ENCODE measurements at regions not wholly inside any gene's neighbourhood (a gene's known extent, or its start where the extent isn't known, plus 50 kb on each side); places are given as distances from the start of the nearest gene placed in this dataset.
"Not testable (repeated sequence)": the region's sequence is repeated elsewhere in the genome, so short reads cannot be mapped to it uniquely, and the experiment has no call there.

DNA sequence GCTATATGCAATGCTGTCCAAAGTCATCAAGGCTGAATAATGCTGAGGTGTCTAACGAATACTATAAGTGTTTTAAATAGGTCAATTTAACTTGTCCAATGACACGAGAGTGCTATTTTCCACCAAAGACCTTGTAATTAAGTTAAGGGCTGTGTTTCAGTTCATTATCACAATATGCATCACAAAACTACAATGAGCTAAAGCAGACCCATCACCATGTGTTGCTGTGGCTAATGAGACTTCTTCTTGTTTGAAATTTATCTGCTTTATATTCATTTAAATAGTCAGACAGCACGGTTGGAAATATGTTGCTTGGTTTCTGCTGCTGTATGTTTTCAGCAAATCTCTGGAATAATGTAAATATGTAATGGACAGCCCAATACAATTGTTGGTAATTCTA lies 292.5 kb upstream of the VSTM2A start:
- H3K27ac Mint-ChIP-seq = no peak overlapping the region
- H3K4me1 Mint-ChIP-seq = no peaks in the 10 kb centered on the region
- no peak for DNase-seq (ENCODE audit: low spot score in 2 of 2)
- H3K9me3 Mint-ChIP-seq = peaks cover 2% of the 10 kb centered on the region
- no peak overlapping the region for H3K4me3 Mint-ChIP-seq
- no peaks in the 10 kb centered on the region for H3K27me3 Mint-ChIP-seq
- no peak for ATAC-seq (ENCODE audit: low read depth)
- H3K36me3 Mint-ChIP-seq = no peaks in the 10 kb centered on the region

DNA sequence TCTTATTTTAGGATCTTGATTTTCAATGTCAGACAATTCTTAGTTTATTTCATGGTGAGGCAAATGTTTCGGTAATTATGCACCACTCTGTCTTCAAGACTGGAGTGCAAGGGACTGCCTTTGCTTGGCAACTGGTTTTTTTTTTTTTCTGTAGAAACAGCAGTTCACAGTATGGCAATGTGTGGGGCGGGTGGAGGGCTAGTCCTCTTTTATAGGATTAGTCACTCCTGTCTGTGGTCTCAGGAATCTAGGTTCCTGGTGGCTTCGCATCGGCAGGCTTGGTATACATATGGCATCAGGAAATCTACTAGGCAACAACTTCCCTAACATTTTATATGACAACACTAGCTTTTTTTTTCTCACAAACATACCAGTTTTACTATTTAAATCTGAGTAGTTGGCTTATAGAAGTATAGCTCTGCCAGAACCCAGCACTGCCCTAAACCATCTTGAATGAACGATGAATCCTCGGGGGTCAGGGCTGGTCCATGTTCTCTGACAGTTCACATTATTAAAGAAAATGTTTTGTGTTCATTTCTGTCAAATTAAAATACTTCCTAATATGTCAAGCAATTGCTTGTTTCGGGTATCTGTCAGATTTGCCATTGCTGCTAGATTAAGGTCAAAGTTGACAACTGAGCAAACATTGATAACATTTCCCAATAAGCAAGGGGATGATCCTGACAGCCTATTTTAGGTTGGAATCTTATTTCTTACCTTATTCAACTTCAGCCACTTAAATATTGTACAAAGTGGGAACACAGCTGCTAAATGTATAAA lies 289.7 kb upstream of the VSTM2A start:
- no peak for ATAC-seq (ENCODE audit: low read depth)
- peaks cover 2% of the 10 kb centered on the region for H3K9me3 Mint-ChIP-seq
- H3K27ac Mint-ChIP-seq = no peak overlapping the region
- no peaks in the 10 kb centered on the region for H3K27me3 Mint-ChIP-seq
- no peak for DNase-seq (ENCODE audit: low spot score in 2 of 2)
- H3K36me3 Mint-ChIP-seq = no peaks in the 10 kb centered on the region
- H3K4me3 Mint-ChIP-seq = no peak overlapping the region
- no peaks in the 10 kb centered on the region for H3K4me1 Mint-ChIP-seq

DNA sequence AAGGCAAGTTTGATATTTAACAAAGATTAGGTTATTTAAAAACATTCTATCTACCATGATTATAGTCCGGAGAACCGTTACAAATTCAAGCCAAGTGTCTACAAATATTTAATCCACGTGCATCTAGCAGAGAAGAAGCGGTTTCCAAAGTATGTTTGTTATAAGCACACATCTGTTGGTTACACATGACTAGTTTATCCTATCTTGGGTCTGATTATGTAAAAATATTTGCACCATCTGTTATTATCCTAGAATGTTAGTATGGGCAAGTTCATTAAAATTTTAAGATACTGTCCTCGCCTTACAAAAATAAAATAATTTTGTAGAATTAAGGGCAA lies 289.2 kb upstream of the VSTM2A start:
- Mint-ChIP-seq H3K4me1 (no peaks in the 10 kb centered on the region), H3K27me3 (no peaks in the 10 kb centered on the region), H3K27ac (no peak overlapping the region), H3K9me3 (peaks cover 2% of the 10 kb centered on the region), H3K4me3 (no peak overlapping the region), H3K36me3 (no peaks in the 10 kb centered on the region)
- ATAC-seq (ENCODE audit: low read depth) (no peak), DNase-seq (ENCODE audit: low spot score in 2 of 2) (no peak)

- no peaks in the 10 kb centered on the region for H3K36me3 Mint-ChIP-seq
- peaks cover 2% of the 10 kb centered on the region for H3K9me3 Mint-ChIP-seq
- no peak for ATAC-seq (ENCODE audit: low read depth)
- H3K4me3 Mint-ChIP-seq = no peak overlapping the region
- no peaks in the 10 kb centered on the region for H3K27me3 Mint-ChIP-seq
- DNase-seq (ENCODE audit: low spot score in 2 of 2) = no peak
- H3K27ac Mint-ChIP-seq = no peak overlapping the region
- no peaks in the 10 kb centered on the region for H3K4me1 Mint-ChIP-seq
These were observed 286.9 kb upstream of the VSTM2A start for GRCh38 chr7:54255242-54255641.

- H3K27ac Mint-ChIP-seq = no peak overlapping the region
- ATAC-seq (ENCODE audit: low read depth) (no peak), DNase-seq (ENCODE audit: low spot score in 2 of 2) (no peak)
- H3K4me3 Mint-ChIP-seq = no peak overlapping the region
- no peaks in the 10 kb centered on the region for H3K4me1 Mint-ChIP-seq
- H3K36me3 Mint-ChIP-seq = no peaks in the 10 kb centered on the region
- H3K9me3 Mint-ChIP-seq = peaks cover 5% of the 10 kb centered on the region
- H3K27me3 Mint-ChIP-seq = no peaks in the 10 kb centered on the region
These were observed 283.0 kb upstream of the VSTM2A start for GRCh38 chr7:54259185-54259584.

GRCh38 chr7:54260941-54261371 lies 281.2 kb upstream of the VSTM2A start:
- Mint-ChIP-seq H3K36me3 (no peaks in the 10 kb centered on the region), H3K27me3 (no peaks in the 10 kb centered on the region), H3K27ac (peak overlapping the region; percentile 32), H3K4me1 (no peaks in the 10 kb centered on the region), H3K9me3 (peaks cover 8% of the 10 kb centered on the region), H3K4me3 (no peak overlapping the region)
- DNase-seq (ENCODE audit: low spot score in 2 of 2) = no peak
- ATAC-seq (ENCODE audit: low read depth) = no peak

GRCh38 chr7:54278847-54279246 lies 263.3 kb upstream of the VSTM2A start:
- H3K4me1 Mint-ChIP-seq = no peaks in the 10 kb centered on the region
- H3K36me3 Mint-ChIP-seq = no peaks in the 10 kb centered on the region
- no peaks in the 10 kb centered on the region for H3K27me3 Mint-ChIP-seq
- H3K27ac Mint-ChIP-seq = no peak overlapping the region
- peaks cover 10% of the 10 kb centered on the region for H3K9me3 Mint-ChIP-seq
- ATAC-seq (ENCODE audit: low read depth) (no peak), DNase-seq (ENCODE audit: low spot score in 2 of 2) (no peak)
- H3K4me3 Mint-ChIP-seq = no peak overlapping the region

DNA sequence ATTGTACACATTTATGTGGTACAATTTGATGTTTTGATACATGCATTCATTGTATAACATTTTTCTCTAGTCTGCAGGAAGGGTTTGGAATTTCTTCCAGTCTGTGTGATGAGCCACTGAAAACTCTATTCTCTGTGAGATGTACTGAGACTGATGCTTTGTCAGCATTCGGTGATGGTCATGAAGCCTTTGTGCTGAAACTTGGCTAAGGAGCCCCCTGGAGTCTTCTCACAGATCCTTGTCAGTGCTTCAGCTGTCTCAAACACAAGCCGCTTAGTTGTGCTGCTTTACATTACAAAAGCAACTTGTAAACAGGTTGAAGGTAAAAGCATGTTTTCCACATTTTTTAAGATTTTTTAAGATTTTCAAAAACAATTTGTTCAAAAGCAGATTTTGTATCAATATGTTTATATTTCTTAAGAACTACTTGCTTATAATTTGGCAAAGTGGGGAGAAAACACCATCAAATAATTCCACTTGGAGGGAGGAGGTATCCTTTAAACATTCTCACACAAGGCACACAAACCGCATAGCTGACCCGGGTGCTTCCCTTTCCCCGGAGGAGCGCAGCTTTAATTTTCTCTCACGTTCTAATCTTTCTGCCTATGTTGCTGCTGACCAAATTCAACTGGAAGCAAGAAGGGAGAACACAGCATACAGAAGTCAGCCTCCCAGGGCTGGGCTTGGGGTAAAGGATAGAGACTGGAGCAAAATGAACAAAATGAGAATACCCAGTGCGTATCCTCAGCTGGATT lies 249.8 kb upstream of the VSTM2A start:
- H3K36me3 Mint-ChIP-seq = no peaks in the 10 kb centered on the region
- no peaks in the 10 kb centered on the region for H3K27me3 Mint-ChIP-seq
- H3K27ac Mint-ChIP-seq = no peak overlapping the region
- no peak for DNase-seq (ENCODE audit: low spot score in 2 of 2)
- H3K9me3 Mint-ChIP-seq = peaks cover 5% of the 10 kb centered on the region
- H3K4me1 Mint-ChIP-seq = no peaks in the 10 kb centered on the region
- no peak for ATAC-seq (ENCODE audit: low read depth)
- no peak overlapping the region for H3K4me3 Mint-ChIP-seq

DNA sequence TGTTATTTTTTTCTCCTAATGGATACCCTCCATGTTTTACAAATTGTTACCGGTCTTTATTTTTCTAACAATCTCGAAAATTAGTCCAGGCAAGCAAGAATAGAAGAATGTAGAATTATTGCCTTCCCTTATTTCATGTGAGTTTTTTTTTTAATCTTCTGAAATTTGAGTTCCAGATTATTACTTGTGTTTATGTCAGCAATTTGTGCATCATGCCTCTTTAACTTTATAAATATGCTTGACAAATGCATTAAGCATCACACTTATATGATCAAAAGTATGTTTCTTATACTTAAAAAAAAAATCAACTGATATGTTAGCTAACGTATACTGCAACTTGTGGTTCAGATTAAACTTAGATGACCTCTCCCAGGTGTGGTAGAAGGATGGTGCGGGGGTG lies 242.7 kb upstream of the VSTM2A start:
- no peaks in the 10 kb centered on the region for H3K27me3 Mint-ChIP-seq
- H3K9me3 Mint-ChIP-seq = peaks cover 5% of the 10 kb centered on the region
- H3K4me3 Mint-ChIP-seq = no peak overlapping the region
- ATAC-seq (ENCODE audit: low read depth) = no peak
- H3K4me1 Mint-ChIP-seq = no peaks in the 10 kb centered on the region
- no peak for DNase-seq (ENCODE audit: low spot score in 2 of 2)
- H3K36me3 Mint-ChIP-seq = no peaks in the 10 kb centered on the region
- H3K27ac Mint-ChIP-seq = no peak overlapping the region

- not testable (repeated sequence) for ATAC-seq (ENCODE audit: low read depth); H3K36me3 Mint-ChIP-seq; H3K4me3 Mint-ChIP-seq; H3K27me3 Mint-ChIP-seq; H3K9me3 Mint-ChIP-seq; H3K4me1 Mint-ChIP-seq; H3K27ac Mint-ChIP-seq; DNase-seq (ENCODE audit: low spot score in 2 of 2)
These were observed 226.2 kb upstream of the VSTM2A start for GRCh38 chr7:54315955-54316354.

GRCh38 chr7:54326592-54327167 lies 215.5 kb upstream of the VSTM2A start:
- no peaks in the 10 kb centered on the region for H3K36me3 Mint-ChIP-seq
- DNase-seq (ENCODE audit: low spot score in 2 of 2) (no peak), ATAC-seq (ENCODE audit: low read depth) (no peak)
- H3K27ac Mint-ChIP-seq = no peak overlapping the region
- peaks cover 7% of the 10 kb centered on the region for H3K9me3 Mint-ChIP-seq
- no peak overlapping the region for H3K4me3 Mint-ChIP-seq
- H3K27me3 Mint-ChIP-seq = no peaks in the 10 kb centered on the region
- no peaks in the 10 kb centered on the region for H3K4me1 Mint-ChIP-seq

GRCh38 chr7:54330216-54330800 lies 211.9 kb upstream of the VSTM2A start:
- Mint-ChIP-seq H3K27me3 (no peaks in the 10 kb centered on the region), H3K4me3 (no peak overlapping the region), H3K27ac (no peak overlapping the region), H3K36me3 (no peaks in the 10 kb centered on the region), H3K4me1 (no peaks in the 10 kb centered on the region), H3K9me3 (peaks cover 3% of the 10 kb centered on the region)
- DNase-seq (ENCODE audit: low spot score in 2 of 2) (no peak), ATAC-seq (ENCODE audit: low read depth) (no peak)

GRCh38 chr7:54331311-54331710 lies 210.9 kb upstream of the VSTM2A start:
- ATAC-seq (ENCODE audit: low read depth) (no peak), DNase-seq (ENCODE audit: low spot score in 2 of 2) (no peak)
- Mint-ChIP-seq H3K4me3 (no peak overlapping the region), H3K9me3 (peaks cover 5% of the 10 kb centered on the region), H3K27ac (no peak overlapping the region), H3K27me3 (no peaks in the 10 kb centered on the region), H3K4me1 (no peaks in the 10 kb centered on the region), H3K36me3 (no peaks in the 10 kb centered on the region)

DNA sequence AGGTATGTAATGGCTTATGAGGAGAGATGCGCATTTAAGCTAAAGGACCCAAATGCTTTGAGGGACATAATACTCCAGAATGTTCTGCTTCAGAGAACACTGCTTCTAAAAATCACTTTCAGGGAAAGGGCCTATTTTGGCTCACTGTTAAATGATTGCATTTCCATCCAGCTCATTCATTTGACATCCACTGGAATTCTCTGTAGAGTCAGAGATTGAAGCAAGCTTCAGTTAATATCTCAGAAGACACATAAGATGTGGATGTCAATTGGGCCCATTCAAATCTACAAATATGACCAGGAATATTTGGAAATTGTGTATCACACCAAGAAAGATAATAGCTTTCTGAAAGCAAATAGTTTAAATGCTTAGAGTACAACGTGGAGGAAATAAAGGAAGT lies 209.9 kb upstream of the VSTM2A start:
- ATAC-seq (ENCODE audit: low read depth) = no peak
- Mint-ChIP-seq H3K27ac (no peak overlapping the region), H3K27me3 (no peaks in the 10 kb centered on the region), H3K9me3 (peaks cover 9% of the 10 kb centered on the region), H3K36me3 (no peaks in the 10 kb centered on the region), H3K4me3 (no peak overlapping the region), H3K4me1 (no peaks in the 10 kb centered on the region)
- no peak for DNase-seq (ENCODE audit: low spot score in 2 of 2)
